K562 (cell line): ENCODE measurements at regions not wholly inside any gene's neighbourhood (a gene's known extent, or its start where the extent isn't known, plus 50 kb on each side); places are given as distances from the start of the nearest gene placed in this dataset.

Experiments used
- BRD9 ChIP-seq: fragments of 450-650 bp; IDR thresholded peaks from 2 replicates; pipeline ENCODE4 v1.6.1; 2018; ENCODE audit warnings: low read depth; ENCODE audit not compliant: partially characterized antibody
- CAMTA2 ChIP-seq: fragments of 250-450 bp; sonication (Bioruptor Pico); conservative IDR thresholded peaks from 2 replicates; pipeline ENCODE4 v1.5.1; 2022
- DEAF1 ChIP-seq: fragments of 450-650 bp; formaldehyde crosslinking; IDR thresholded peaks from 2 replicates; pipeline ENCODE4 v1.4.0; 2020; ENCODE audit warnings: mild to moderate bottlenecking, moderate library complexity
- ELF2 ChIP-seq: fragments of 250-450 bp; sonication (Bioruptor Pico); IDR thresholded peaks from 2 replicates; pipeline ENCODE4 v1.5.0; 2021; ENCODE audit warnings: mild to moderate bottlenecking
- GATA2 ChIP-seq: sonication (generic); formaldehyde crosslinking; IDR thresholded peaks from 2 replicates; pipeline ENCODE4 v1.4.0; 2020; ENCODE audit warnings: mild to moderate bottlenecking, missing genetic modification reagents
- IFI16 ChIP-seq: fragments of 250-450 bp; sonication (Bioruptor Pico); IDR thresholded peaks from 2 replicates; pipeline ENCODE4 v2.1.2; 2022; ENCODE audit warnings: mild to moderate bottlenecking, inconsistent platforms
- LEF1 ChIP-seq: fragments of 450-650 bp; IDR thresholded peaks from 2 replicates; pipeline ENCODE4 v1.6.1; 2016; ENCODE audit warnings: mild to moderate bottlenecking
- MCM5 ChIP-seq: fragments of 450-650 bp; IDR thresholded peaks from 2 replicates; pipeline ENCODE4 v1.6.1; 2016; ENCODE audit warnings: low read depth
- MTA3 ChIP-seq: fragments of 450-650 bp; formaldehyde crosslinking; IDR thresholded peaks from 2 replicates; pipeline ENCODE4 v1.6.1; 2017; ENCODE audit warnings: mild to moderate bottlenecking, borderline replicate concordance
- NFXL1 ChIP-seq: fragments of 450-650 bp; formaldehyde crosslinking; IDR thresholded peaks from 2 replicates; pipeline ENCODE4 v1.4.0; 2021; ENCODE audit warnings: mild to moderate bottlenecking
- NR4A1 ChIP-seq, 2 experiments: fragments of 250-450 bp in 1 of 2; fragments of 450-650 bp in 1 of 2; sonication (Bioruptor Pico) in 1 of 2; IDR thresholded peaks; 2 replicates each; pipeline versions ENCODE4 v1.4.0 to v1.6.1; 2016 to 2020; ENCODE audit warnings: mild to moderate bottlenecking in 2 of 2, missing compliant biosample characterization in 1 of 2, missing genetic modification characterization in 1 of 2, moderate library complexity in 1 of 2
- POLR2AphosphoS5 ChIP-seq: IDR thresholded peaks from 2 replicates; pipeline ENCODE4 v1.6.1; 2011; ENCODE audit warnings: mild to moderate bottlenecking, low read depth, low read length, moderate library complexity; ENCODE audit not compliant: control insufficient read depth, insufficient read depth
- PTTG1 ChIP-seq: fragments of 450-650 bp; IDR thresholded peaks from 2 replicates; pipeline ENCODE4 v1.6.1; 2016; ENCODE audit warnings: low read depth, mild to moderate bottlenecking, missing genetic modification characterization, missing compliant biosample characterization
- RBM15 ChIP-seq: fragments of 200-400 bp; formaldehyde crosslinking; IDR thresholded peaks from 2 replicates; pipeline ENCODE4 v1.6.1; 2018; ENCODE audit warnings: mild to moderate bottlenecking, low read length, moderate library complexity; ENCODE audit not compliant: insufficient read depth
- TAF7 ChIP-seq: fragments of 450-650 bp; IDR thresholded peaks from 2 replicates; pipeline ENCODE4 v1.6.1; 2016; ENCODE audit warnings: missing genetic modification characterization, missing compliant biosample characterization
- ZBTB34 ChIP-seq: fragments of 250-450 bp; sonication (Bioruptor Pico); IDR thresholded peaks from 2 replicates; pipeline ENCODE4 v1.8.0; 2021; ENCODE audit warnings: mild to moderate bottlenecking, moderate library complexity
- ZNF232 ChIP-seq: sonication (generic); formaldehyde crosslinking; IDR thresholded peaks from 2 replicates; pipeline ENCODE4 v1.8.0; 2022; ENCODE audit warnings: mild to moderate bottlenecking, missing genetic modification reagents
- ZNF76 ChIP-seq: fragments of 250-450 bp; sonication (Bioruptor Pico); IDR thresholded peaks from 2 replicates; pipeline ENCODE4 v1.4.0; 2020; ENCODE audit warnings: mild to moderate bottlenecking, moderate library complexity, borderline replicate concordance
- TF ChIP-seq, protein P1 (sequence below), 2 experiments: fragments of 450-650 bp; IDR thresholded peaks; 2 replicates each; pipeline ENCODE4 v1.6.1; 2016
- TF ChIP-seq, protein P2 (sequence below): fragments of 250-450 bp; sonication (Bioruptor Pico); IDR thresholded peaks from 2 replicates; pipeline ENCODE4 v1.5.0; 2021; ENCODE audit warnings: mild to moderate bottlenecking, borderline replicate concordance
- TF ChIP-seq, protein P3 (sequence below): sonication (generic); formaldehyde crosslinking; IDR thresholded peaks from 2 replicates; pipeline ENCODE4 v1.8.1; 2022; ENCODE audit warnings: missing genetic modification reagents
- TF ChIP-seq, protein P4 (sequence below): sonication (generic); formaldehyde crosslinking; IDR thresholded peaks from 2 replicates; pipeline ENCODE4 v1.9.0; 2022; ENCODE audit warnings: mild to moderate bottlenecking, missing genetic modification reagents

DNA sequence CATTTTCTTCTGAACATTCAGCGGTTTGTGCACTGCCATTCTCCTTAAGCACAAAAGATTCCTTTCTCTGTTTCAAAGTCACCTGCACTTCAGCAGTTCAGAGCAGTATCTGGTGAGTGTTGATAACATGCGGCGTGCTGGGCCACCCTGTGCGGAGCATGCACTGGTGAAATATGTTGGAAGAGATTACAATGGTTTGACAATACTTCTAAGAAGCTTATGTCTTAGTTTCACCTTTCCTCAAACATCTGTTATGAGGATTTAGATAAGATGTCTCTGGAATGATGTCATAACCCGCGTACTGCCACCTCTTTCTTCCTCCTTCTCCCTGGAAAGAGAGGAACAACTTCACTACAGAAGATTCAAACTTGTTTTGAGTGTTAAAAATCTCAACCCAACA is 650.3 kb downstream of the AJAP1 start (continued):
- TF ChIP-seq GATA2 (CRISPR knock-in tag) (no peak), ZNF76 (CRISPR knock-in tag) (no peak), TAF7 (tag) (no peak), MCM5 (no peak), NR4A1 (CRISPR knock-in tag; IDR thresholded peaks at IDR 0.05) (no peak), NR4A1 (tag; IDR thresholded peaks at IDR 0.05) (no peak), RBM15 (no peak), BRD9 (no peak), NFXL1 (no peak), ZNF232 (CRISPR knock-in tag) (no peak), CAMTA2 (CRISPR knock-in tag) (no peak), DEAF1 (CRISPR knock-in tag) (no peak), MTA3 (no peak), LEF1 (no peak), POLR2AphosphoS5 (no peak), ZBTB34 (CRISPR knock-in tag) (no peak), ELF2 (CRISPR knock-in tag) (no peak), PTTG1 (tag) (no peak), IFI16 (CRISPR knock-in tag) (no peak)
- TF ChIP-seq, protein P1, sequence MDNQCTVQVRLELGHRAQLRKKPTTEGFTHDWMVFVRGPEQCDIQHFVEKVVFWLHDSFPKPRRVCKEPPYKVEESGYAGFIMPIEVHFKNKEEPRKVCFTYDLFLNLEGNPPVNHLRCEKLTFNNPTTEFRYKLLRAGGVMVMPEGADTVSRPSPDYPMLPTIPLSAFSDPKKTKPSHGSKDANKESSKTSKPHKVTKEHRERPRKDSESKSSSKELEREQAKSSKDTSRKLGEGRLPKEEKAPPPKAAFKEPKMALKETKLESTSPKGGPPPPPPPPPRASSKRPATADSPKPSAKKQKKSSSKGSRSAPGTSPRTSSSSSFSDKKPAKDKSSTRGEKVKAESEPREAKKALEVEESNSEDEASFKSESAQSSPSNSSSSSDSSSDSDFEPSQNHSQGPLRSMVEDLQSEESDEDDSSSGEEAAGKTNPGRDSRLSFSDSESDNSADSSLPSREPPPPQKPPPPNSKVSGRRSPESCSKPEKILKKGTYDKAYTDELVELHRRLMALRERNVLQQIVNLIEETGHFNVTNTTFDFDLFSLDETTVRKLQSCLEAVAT (IDR thresholded peaks at IDR 0.05), result no peak
- TF ChIP-seq, protein P2, sequence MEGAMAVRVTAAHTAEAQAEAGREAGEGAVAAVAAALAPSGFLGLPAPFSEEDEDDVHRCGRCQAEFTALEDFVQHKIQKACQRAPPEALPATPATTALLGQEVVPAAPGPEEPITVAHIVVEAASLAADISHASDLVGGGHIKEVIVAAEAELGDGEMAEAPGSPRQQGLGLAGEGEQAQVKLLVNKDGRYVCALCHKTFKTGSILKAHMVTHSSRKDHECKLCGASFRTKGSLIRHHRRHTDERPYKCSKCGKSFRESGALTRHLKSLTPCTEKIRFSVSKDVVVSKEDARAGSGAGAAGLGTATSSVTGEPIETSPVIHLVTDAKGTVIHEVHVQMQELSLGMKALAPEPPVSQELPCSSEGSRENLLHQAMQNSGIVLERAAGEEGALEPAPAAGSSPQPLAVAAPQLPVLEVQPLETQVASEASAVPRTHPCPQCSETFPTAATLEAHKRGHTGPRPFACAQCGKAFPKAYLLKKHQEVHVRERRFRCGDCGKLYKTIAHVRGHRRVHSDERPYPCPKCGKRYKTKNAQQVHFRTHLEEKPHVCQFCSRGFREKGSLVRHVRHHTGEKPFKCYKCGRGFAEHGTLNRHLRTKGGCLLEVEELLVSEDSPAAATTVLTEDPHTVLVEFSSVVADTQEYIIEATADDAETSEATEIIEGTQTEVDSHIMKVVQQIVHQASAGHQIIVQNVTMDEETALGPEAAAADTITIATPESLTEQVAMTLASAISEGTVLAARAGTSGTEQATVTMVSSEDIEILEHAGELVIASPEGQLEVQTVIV, result no peak
- TF ChIP-seq, protein P3, sequence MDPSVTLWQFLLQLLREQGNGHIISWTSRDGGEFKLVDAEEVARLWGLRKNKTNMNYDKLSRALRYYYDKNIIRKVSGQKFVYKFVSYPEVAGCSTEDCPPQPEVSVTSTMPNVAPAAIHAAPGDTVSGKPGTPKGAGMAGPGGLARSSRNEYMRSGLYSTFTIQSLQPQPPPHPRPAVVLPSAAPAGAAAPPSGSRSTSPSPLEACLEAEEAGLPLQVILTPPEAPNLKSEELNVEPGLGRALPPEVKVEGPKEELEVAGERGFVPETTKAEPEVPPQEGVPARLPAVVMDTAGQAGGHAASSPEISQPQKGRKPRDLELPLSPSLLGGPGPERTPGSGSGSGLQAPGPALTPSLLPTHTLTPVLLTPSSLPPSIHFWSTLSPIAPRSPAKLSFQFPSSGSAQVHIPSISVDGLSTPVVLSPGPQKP (CRISPR knock-in tag), result no peak
- TF ChIP-seq, protein P4, sequence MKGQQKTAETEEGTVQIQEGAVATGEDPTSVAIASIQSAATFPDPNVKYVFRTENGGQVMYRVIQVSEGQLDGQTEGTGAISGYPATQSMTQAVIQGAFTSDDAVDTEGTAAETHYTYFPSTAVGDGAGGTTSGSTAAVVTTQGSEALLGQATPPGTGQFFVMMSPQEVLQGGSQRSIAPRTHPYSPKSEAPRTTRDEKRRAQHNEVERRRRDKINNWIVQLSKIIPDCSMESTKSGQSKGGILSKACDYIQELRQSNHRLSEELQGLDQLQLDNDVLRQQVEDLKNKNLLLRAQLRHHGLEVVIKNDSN, result no peak
